Naive thymus-derived CD8-positive, alpha-beta T cell (primary cell): ENCODE measurements at regions not wholly inside any gene's neighbourhood (a gene's known extent, or its start where the extent isn't known, plus 50 kb on each side); places are given as distances from the start of the nearest gene placed in this dataset.

Source experiments
- ATAC-seq, 2 donors: fragments of 150-1000 bp; cut with Tn5 transposase in 1 of 2; sonication (Bioruptor Pico), chemical (Tn5 transposase) in 1 of 2; 1 replicate in 1 of 2; 2 replicates in 1 of 2; pipeline ENCODE4 v1.10.0; 2021; ENCODE audit warnings: mild to moderate bottlenecking in 2 of 2, moderate library complexity in 2 of 2
- POLR2A ChIA-PET: fragments of 350-600 bp; sonication (Branson Sonifier 250); formaldehyde crosslinking; loops from one replicate; lab custom pipeline; 2021; ENCODE audit warnings: antibody characterized with exemption; lab: Charles Lee
- DNase-seq, 10 donors: peaks; one replicate each; pipeline versions ENCODE4 v3.0.0 to v3.0.0-alpha.2; 2020 to 2022
- H3K27ac Mint-ChIP-seq, 10 donors: one replicate each; pipeline ENCODE4 v1.8.0; 2020 to 2022; ENCODE audit warnings: mild to moderate bottlenecking in 10 of 10, mixed read lengths in 10 of 10, moderate library complexity in 4 of 10, inconsistent platforms in 1 of 10
- H3K27me3 Mint-ChIP-seq, 5 donors: one replicate each; pipeline ENCODE4 v1.8.0; 2021 to 2022; ENCODE audit warnings: mixed read lengths in 5 of 5
- H3K36me3 Mint-ChIP-seq, 3 donors: one replicate each; pipeline ENCODE4 v1.8.0; 2020 to 2022; ENCODE audit warnings: mixed read lengths in 3 of 3, mild to moderate bottlenecking in 2 of 3, inconsistent platforms in 1 of 3
- H3K4me1 Mint-ChIP-seq, 4 donors: one replicate each; pipeline ENCODE4 v1.8.0; 2021 to 2022; ENCODE audit warnings: mixed read lengths in 4 of 4
- H3K4me3 Mint-ChIP-seq, 10 donors: one replicate each; pipeline ENCODE4 v1.8.0; 2020 to 2022; ENCODE audit warnings: mild to moderate bottlenecking in 10 of 10, mixed read lengths in 10 of 10, moderate library complexity in 6 of 10, inconsistent platforms in 1 of 10
- H3K9me3 Mint-ChIP-seq, 9 donors: one replicate each; pipeline ENCODE4 v1.8.0; 2020 to 2022; ENCODE audit warnings: mixed read lengths in 9 of 9, mild to moderate bottlenecking in 3 of 9, inconsistent platforms in 1 of 9, moderate library complexity in 1 of 9

GRCh38 chr14:81637639-81638038 lies 104.0 kb upstream of the SEL1L start:
- H3K27me3 Mint-ChIP-seq, result peaks cover 0 to 7% (median 4%) of the 10 kb centered on the region in 5 donors
- ATAC-seq (no peak), DNase-seq (no peak)
- H3K27ac Mint-ChIP-seq, result no peak overlapping the region
- H3K4me3 Mint-ChIP-seq, result no peak overlapping the region
- no peaks in the 10 kb centered on the region for H3K4me1 Mint-ChIP-seq
- H3K36me3 Mint-ChIP-seq, result no peaks in the 10 kb centered on the region
- POLR2A ChIA-PET, result no interaction called here
- peaks cover 0 to 2% (median 0%) of the 10 kb centered on the region in 9 donors for H3K9me3 Mint-ChIP-seq

DNA sequence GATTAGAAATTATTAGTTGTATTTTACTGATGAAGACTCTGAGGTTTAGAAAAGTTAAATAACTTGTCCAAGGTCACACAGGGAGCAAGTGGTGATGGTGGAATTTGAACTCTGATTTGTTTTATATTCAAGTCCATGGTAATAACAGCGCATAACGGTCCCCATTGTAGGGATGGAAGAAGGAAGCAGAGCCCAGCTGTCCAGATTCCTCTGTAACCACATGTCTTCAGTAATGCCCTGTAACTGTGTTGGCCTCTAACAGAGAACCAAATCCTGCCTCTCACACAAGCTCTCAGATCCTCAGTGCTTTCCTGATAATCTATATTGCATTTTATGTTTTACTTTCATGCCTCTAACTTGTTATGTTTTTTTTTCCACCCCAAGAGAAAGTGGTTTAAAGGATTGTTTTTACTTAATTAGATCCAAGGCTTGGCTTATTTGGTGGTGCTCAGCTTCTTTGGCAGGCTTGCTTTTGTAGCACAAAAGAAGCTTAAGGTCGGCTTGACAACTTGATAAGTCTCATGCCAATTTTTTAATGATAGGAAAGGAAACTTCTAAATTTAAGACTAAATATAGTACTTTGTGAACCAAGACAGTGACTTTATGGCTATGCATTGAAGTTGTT lies 105.1 kb upstream of the SEL1L start:
- ATAC-seq (no peak), DNase-seq (no peak)
- peaks cover 0 to 2% (median 0%) of the 10 kb centered on the region in 4 donors for H3K4me1 Mint-ChIP-seq
- H3K27ac Mint-ChIP-seq, result no peak overlapping the region
- no peak overlapping the region for H3K4me3 Mint-ChIP-seq
- H3K9me3 Mint-ChIP-seq, result peaks cover 0 to 9% (median 0%) of the 10 kb centered on the region in 9 donors
- POLR2A ChIA-PET, result no interaction called here
- H3K36me3 Mint-ChIP-seq, result no peaks in the 10 kb centered on the region
- peaks cover 0 to 5% (median 2%) of the 10 kb centered on the region in 5 donors for H3K27me3 Mint-ChIP-seq

DNA sequence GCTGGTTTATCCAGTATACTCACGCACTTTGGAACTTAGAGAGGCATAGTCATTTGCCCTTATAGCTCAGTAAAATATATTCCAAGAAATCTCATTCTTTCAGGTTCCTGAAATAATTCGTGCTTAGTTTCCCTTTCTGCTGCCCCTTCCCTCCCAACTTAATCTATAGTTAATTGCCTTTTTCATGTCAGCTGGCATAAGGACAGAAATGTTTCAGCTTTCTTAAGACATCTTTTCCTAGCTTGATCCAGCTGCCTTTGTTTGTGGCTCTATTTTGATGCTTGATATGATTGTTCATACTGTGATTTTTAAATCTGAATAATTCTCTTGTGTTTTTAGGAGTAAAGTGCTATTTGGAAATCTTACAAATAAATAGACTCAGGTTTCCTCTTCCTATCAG lies 120.0 kb upstream of the SEL1L start:
- H3K27ac Mint-ChIP-seq, result no peak overlapping the region
- peaks cover 0 to 24% (median 2%) of the 10 kb centered on the region in 9 donors for H3K9me3 Mint-ChIP-seq
- POLR2A ChIA-PET, result no interaction called here
- peaks cover 2 to 17% (median 3%) of the 10 kb centered on the region in 5 donors for H3K27me3 Mint-ChIP-seq
- DNase-seq, result no peak
- no peak overlapping the region for H3K4me3 Mint-ChIP-seq
- no peak for ATAC-seq
- H3K4me1 Mint-ChIP-seq, result no peaks in the 10 kb centered on the region
- peaks cover 0 to 4% (median 0%) of the 10 kb centered on the region in 3 donors for H3K36me3 Mint-ChIP-seq

DNA sequence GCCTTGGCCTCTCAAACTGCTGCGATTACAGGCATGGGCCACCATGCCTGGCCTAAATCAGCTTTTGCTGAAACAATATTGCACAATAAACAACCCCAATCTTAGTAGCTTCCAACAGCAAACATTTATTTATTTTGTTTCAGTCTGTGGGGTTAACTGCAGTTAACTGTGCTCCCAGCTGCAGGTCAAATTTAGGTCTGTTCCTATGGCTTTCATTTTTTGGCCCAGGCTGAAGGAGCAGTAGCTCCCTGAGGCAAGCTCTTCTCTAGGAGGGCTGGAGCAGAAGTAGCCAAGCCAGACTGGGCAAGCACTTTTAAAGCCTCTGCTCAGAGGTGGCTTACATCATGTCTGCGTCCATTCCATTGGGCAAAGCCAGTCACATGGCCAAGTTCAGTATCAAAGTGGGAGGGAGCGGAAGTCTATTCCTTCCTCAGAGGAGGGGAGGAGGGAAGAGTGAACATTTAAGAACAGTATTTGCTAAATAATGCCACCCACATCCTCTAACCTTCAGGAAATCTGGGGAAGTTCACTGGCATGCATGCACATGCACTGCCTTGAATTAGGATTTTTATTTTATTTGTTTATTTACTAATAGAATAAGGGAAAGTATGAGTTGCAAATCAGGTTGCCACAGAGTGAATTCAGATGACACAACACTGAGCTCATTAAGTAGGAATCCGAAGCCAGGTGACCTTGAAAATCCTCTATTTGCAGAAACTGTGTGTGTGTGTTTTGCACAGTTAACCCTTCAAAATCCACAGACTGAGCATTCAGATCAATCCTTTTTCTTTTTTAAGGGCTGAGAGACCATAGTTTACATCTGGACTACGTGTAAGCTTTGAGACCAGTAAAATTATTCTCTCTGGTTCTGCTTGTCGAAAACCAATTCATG lies 122.0 kb upstream of the SEL1L start:
- POLR2A ChIA-PET, result no interaction called here
- Mint-ChIP-seq H3K9me3 (peaks cover 0 to 16% (median 0%) of the 10 kb centered on the region in 9 donors), H3K4me3 (no peak overlapping the region), H3K27ac (no peak overlapping the region), H3K27me3 (peaks cover 0 to 9% (median 3%) of the 10 kb centered on the region in 5 donors), H3K36me3 (no peaks in the 10 kb centered on the region), H3K4me1 (no peaks in the 10 kb centered on the region)
- ATAC-seq (no peak), DNase-seq (no peak)

- DNase-seq, result no peak
- Mint-ChIP-seq H3K36me3 (no peaks in the 10 kb centered on the region), H3K4me1 (no peaks in the 10 kb centered on the region), H3K4me3 (no peak overlapping the region), H3K27me3 (peaks cover 0 to 13% (median 3%) of the 10 kb centered on the region in 5 donors), H3K9me3 (peaks cover 0 to 16% (median 2%) of the 10 kb centered on the region in 9 donors), H3K27ac (no peak overlapping the region)
- no peak for ATAC-seq
- POLR2A ChIA-PET, result no interaction called here
These were observed 123.2 kb upstream of the SEL1L start for GRCh38 chr14:81656811-81657210.

GRCh38 chr14:81662066-81662465 lies 128.4 kb upstream of the SEL1L start:
- Mint-ChIP-seq H3K9me3 (peaks cover 0 to 8% (median 0%) of the 10 kb centered on the region in 9 donors), H3K27ac (no peak overlapping the region), H3K27me3 (peaks cover 0 to 9% (median 3%) of the 10 kb centered on the region in 5 donors), H3K4me3 (no peak overlapping the region), H3K4me1 (no peaks in the 10 kb centered on the region), H3K36me3 (no peaks in the 10 kb centered on the region)
- DNase-seq (no peak), ATAC-seq (no peak)
- POLR2A ChIA-PET, result no interaction called here

DNA sequence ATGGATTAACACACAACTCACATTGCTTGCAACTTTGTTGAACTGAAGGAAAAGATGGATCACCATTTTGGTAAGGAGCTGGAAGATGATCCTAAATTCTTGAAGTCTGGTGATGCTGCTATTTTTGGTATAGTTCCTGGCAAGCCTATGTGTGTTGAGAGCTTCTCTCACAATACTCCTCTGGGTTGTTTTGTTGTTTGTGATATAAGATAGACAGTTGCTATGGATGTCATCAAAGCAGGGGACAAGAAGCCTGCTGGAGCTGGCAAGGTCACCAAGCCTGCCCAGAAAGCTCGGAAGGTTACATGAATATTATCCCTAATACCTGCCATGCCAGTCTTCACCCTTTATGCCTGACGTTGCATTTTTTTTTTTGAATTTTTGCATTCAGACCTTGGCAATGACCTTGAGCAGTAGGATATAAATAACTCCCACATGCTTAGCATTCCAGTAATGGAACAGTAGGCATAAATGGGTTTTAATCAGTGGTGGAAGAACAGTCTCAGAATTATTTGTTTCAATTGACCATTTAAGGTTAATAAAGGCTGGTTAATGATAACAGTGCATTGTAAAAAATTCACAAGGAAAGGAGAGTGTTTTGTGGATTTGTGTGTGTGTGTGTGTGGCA lies 129.0 kb upstream of the SEL1L start:
- H3K4me1 Mint-ChIP-seq, result no peaks in the 10 kb centered on the region
- peaks cover 0 to 8% (median 0%) of the 10 kb centered on the region in 9 donors for H3K9me3 Mint-ChIP-seq
- no peaks in the 10 kb centered on the region for H3K36me3 Mint-ChIP-seq
- no peak for ATAC-seq
- H3K4me3 Mint-ChIP-seq, result no peak overlapping the region
- H3K27me3 Mint-ChIP-seq, result peaks cover 0 to 8% (median 3%) of the 10 kb centered on the region in 5 donors
- no peak overlapping the region for H3K27ac Mint-ChIP-seq
- DNase-seq, result no peak
- POLR2A ChIA-PET, result no interaction called here

- Mint-ChIP-seq H3K9me3 (peaks cover 0 to 15% (median 0%) of the 10 kb centered on the region in 9 donors), H3K4me3 (no peak overlapping the region), H3K36me3 (no peaks in the 10 kb centered on the region), H3K4me1 (no peaks in the 10 kb centered on the region), H3K27ac (no peak overlapping the region), H3K27me3 (peaks cover 0 to 8% (median 3%) of the 10 kb centered on the region in 5 donors)
- ATAC-seq (no peak), DNase-seq (no peak)
- POLR2A ChIA-PET, result no interaction called here
These were observed 135.1 kb upstream of the SEL1L start for GRCh38 chr14:81668626-81669274.

- Mint-ChIP-seq H3K9me3 (peaks cover 0 to 15% (median 0%) of the 10 kb centered on the region in 9 donors), H3K4me1 (no peaks in the 10 kb centered on the region), H3K27ac (no peak overlapping the region), H3K27me3 (peaks cover 0 to 8% (median 3%) of the 10 kb centered on the region in 5 donors), H3K4me3 (no peak overlapping the region), H3K36me3 (no peaks in the 10 kb centered on the region)
- ATAC-seq (no peak), DNase-seq (no peak)
- POLR2A ChIA-PET, result no interaction called here
These were observed 135.7 kb upstream of the SEL1L start for GRCh38 chr14:81669308-81669707.

DNA sequence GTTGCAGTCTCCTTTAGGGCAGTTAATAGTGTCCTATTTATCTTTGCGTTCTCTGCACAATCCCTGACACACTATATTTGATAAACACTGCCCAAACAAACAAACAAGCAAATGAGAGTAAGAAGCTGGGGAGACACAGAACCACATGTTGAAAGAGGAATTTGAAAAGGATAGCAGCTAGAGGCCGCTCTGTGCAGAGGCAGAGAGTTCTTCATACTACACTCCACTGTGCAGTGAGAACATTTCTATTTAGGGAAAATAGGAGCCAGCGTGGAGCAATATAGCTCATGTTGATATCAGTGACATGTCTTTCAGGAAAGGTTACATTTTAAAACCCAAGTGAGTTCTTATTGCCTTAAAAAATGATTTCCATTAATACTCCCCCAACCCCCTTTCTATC lies 140.3 kb upstream of the SEL1L start:
- no peak for ATAC-seq
- Mint-ChIP-seq H3K27me3 (peaks cover 0 to 8% (median 5%) of the 10 kb centered on the region in 5 donors), H3K4me1 (no peaks in the 10 kb centered on the region), H3K4me3 (no peak overlapping the region), H3K27ac (no peak overlapping the region), H3K36me3 (no peaks in the 10 kb centered on the region), H3K9me3 (peaks cover 0 to 8% (median 3%) of the 10 kb centered on the region in 9 donors)
- DNase-seq, result no peak
- POLR2A ChIA-PET, result no interaction called here

GRCh38 chr14:81676395-81676794 lies 142.7 kb upstream of the SEL1L start:
- Mint-ChIP-seq H3K27ac (no peak overlapping the region), H3K27me3 (peaks cover 2 to 7% (median 6%) of the 10 kb centered on the region in 5 donors), H3K36me3 (no peaks in the 10 kb centered on the region), H3K4me1 (no peaks in the 10 kb centered on the region), H3K9me3 (peaks cover 0 to 4% (median 0%) of the 10 kb centered on the region in 9 donors), H3K4me3 (no peak overlapping the region)
- ATAC-seq (no peak), DNase-seq (no peak)
- POLR2A ChIA-PET, result no interaction called here

- H3K27ac Mint-ChIP-seq, result no peak overlapping the region
- POLR2A ChIA-PET, result no interaction called here
- no peaks in the 10 kb centered on the region for H3K36me3 Mint-ChIP-seq
- H3K9me3 Mint-ChIP-seq, result peaks cover 0 to 4% (median 0%) of the 10 kb centered on the region in 9 donors
- no peaks in the 10 kb centered on the region for H3K4me1 Mint-ChIP-seq
- DNase-seq (no peak), ATAC-seq (no peak)
- no peak overlapping the region for H3K4me3 Mint-ChIP-seq
- H3K27me3 Mint-ChIP-seq, result peaks cover 2 to 9% (median 7%) of the 10 kb centered on the region in 5 donors
These were observed 143.2 kb upstream of the SEL1L start for GRCh38 chr14:81676879-81677278.
